ENCODE measurements at regions not wholly inside any gene's neighbourhood (a gene's known extent, or its start where the extent isn't known, plus 50 kb on each side); places are given as distances from the start of the nearest gene placed in this dataset.

DNA sequence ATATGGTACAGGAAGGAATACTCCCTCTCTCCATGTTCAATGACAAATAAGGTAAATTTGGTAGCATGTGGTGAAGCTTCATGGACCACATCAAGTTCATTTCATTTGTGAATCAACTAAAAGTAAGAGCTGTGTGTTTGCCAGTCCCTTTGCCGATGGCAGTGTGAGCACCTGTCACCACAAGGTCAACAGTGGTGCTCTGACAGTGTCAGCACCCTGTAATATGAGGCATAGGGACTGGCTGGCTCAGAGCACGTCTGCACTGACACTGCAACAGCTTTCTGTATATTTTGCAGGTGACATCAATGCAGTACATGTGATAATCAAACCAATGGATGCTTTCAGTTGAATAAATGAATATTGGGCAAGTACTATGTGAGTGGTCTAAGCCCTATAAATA lies 852.4 kb downstream of the TUSC7 start:
- no peaks in the 10 kb centered on the region for H3K36me3 ChIP-seq (ENCODE audit: insufficient read depth, low read length)
- DNase-seq (ENCODE audit: low read depth) (no peak), FAIRE-seq (no peak)
- H3K27me3 ChIP-seq (ENCODE audit: insufficient read depth, low read length) = no peaks in the 10 kb centered on the region
- H3K4me2 ChIP-seq (ENCODE audit: low read length) = no peak overlapping the region
- Mint-ChIP-seq H3K27ac (ENCODE audit: unreplicated experiment) (no peak overlapping the region), H3K4me3 (ENCODE audit: unreplicated experiment) (no peak overlapping the region), H3K36me3 (ENCODE audit: low read depth, unreplicated experiment) (no peaks in the 10 kb centered on the region), H3K27me3 (ENCODE audit: low read depth, unreplicated experiment) (no peaks in the 10 kb centered on the region), H3K4me1 (ENCODE audit: low read depth, unreplicated experiment) (peaks cover 5% of the 10 kb centered on the region), H3K9me3 (ENCODE audit: unreplicated experiment) (peaks cover 2% of the 10 kb centered on the region)
- H3K4me1 ChIP-seq (ENCODE audit: insufficient read depth, low read length) = no peaks in the 10 kb centered on the region
- H3K9ac ChIP-seq (ENCODE audit: low read length) = no peak overlapping the region
- TF ChIP-seq EZH2 (IDR thresholded peaks at IDR 0.05; ENCODE audit: insufficient read depth, low read length) = no peak
- TF ChIP-seq, protein P1, sequence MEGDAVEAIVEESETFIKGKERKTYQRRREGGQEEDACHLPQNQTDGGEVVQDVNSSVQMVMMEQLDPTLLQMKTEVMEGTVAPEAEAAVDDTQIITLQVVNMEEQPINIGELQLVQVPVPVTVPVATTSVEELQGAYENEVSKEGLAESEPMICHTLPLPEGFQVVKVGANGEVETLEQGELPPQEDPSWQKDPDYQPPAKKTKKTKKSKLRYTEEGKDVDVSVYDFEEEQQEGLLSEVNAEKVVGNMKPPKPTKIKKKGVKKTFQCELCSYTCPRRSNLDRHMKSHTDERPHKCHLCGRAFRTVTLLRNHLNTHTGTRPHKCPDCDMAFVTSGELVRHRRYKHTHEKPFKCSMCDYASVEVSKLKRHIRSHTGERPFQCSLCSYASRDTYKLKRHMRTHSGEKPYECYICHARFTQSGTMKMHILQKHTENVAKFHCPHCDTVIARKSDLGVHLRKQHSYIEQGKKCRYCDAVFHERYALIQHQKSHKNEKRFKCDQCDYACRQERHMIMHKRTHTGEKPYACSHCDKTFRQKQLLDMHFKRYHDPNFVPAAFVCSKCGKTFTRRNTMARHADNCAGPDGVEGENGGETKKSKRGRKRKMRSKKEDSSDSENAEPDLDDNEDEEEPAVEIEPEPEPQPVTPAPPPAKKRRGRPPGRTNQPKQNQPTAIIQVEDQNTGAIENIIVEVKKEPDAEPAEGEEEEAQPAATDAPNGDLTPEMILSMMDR (IDR thresholded peaks at IDR 0.05; ENCODE audit: insufficient read depth, low read depth, low read length) = no peak
- no peak overlapping the region for H3K27ac ChIP-seq (ENCODE audit: low read depth, low read length)
- no peaks in the 10 kb centered on the region for H3K9me3 ChIP-seq (ENCODE audit: insufficient read depth, low read depth, low read length)
- no peak overlapping the region for H2AFZ ChIP-seq (ENCODE audit: low read depth, low read length)
- no peaks in the 10 kb centered on the region for H3K79me2 ChIP-seq (ENCODE audit: insufficient read depth, low read length)
- no peaks in the 10 kb centered on the region for H4K20me1 ChIP-seq (ENCODE audit: insufficient read depth, low read length)
- H3K4me3 ChIP-seq (ENCODE audit: insufficient read depth, low read depth, low read length) = no peak overlapping the region

DNA sequence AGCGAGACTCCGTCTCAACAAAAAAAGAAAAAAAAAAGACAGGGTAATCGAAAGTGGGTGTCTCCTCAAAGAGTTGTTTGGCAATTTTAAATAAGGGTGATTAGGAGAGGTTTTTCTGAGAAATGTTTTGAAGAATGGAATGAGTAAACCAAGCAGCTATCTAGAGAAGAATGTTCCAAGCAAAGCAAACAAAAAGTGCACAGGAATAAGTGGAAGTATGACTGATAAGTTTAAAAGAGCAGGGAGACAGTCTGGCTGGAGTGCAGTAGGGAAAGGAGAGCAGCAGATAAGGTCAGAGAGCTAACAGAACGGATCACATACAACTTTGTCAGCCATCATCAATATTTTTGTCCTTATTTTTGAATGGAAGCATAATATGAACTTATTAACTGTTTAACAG lies 853.5 kb downstream of the TUSC7 start:
- H3K27me3 Mint-ChIP-seq (ENCODE audit: low read depth, unreplicated experiment) = no peaks in the 10 kb centered on the region
- no peak for TF ChIP-seq EZH2 (IDR thresholded peaks at IDR 0.05; ENCODE audit: insufficient read depth, low read length)
- TF ChIP-seq, protein P1 (IDR thresholded peaks at IDR 0.05; ENCODE audit: insufficient read depth, low read depth, low read length) = no peak
- H3K36me3 ChIP-seq (ENCODE audit: insufficient read depth, low read length) = no peaks in the 10 kb centered on the region
- no peak overlapping the region for H3K4me3 ChIP-seq (ENCODE audit: insufficient read depth, low read depth, low read length)
- no peaks in the 10 kb centered on the region for H3K4me1 ChIP-seq (ENCODE audit: insufficient read depth, low read length)
- H3K9ac ChIP-seq (ENCODE audit: low read length) = no peak overlapping the region
- peak; percentile 39 for DNase-seq (ENCODE audit: low read depth)
- no peak for FAIRE-seq
- H3K36me3 Mint-ChIP-seq (ENCODE audit: low read depth, unreplicated experiment) = no peaks in the 10 kb centered on the region
- no peaks in the 10 kb centered on the region for H3K27me3 ChIP-seq (ENCODE audit: insufficient read depth, low read length)
- no peak overlapping the region for H3K4me3 Mint-ChIP-seq (ENCODE audit: unreplicated experiment)
- H4K20me1 ChIP-seq (ENCODE audit: insufficient read depth, low read length) = no peaks in the 10 kb centered on the region
- peaks cover 2% of the 10 kb centered on the region for H3K9me3 Mint-ChIP-seq (ENCODE audit: unreplicated experiment)
- H2AFZ ChIP-seq (ENCODE audit: low read depth, low read length) = no peak overlapping the region
- H3K4me2 ChIP-seq (ENCODE audit: low read length) = no peak overlapping the region
- H3K27ac Mint-ChIP-seq (ENCODE audit: unreplicated experiment) = no peak overlapping the region
- H3K27ac ChIP-seq (ENCODE audit: low read depth, low read length) = no peak overlapping the region
- no peaks in the 10 kb centered on the region for H3K9me3 ChIP-seq (ENCODE audit: insufficient read depth, low read depth, low read length)
- H3K79me2 ChIP-seq (ENCODE audit: insufficient read depth, low read length) = no peaks in the 10 kb centered on the region
- peaks cover 3% of the 10 kb centered on the region for H3K4me1 Mint-ChIP-seq (ENCODE audit: low read depth, unreplicated experiment)

DNA sequence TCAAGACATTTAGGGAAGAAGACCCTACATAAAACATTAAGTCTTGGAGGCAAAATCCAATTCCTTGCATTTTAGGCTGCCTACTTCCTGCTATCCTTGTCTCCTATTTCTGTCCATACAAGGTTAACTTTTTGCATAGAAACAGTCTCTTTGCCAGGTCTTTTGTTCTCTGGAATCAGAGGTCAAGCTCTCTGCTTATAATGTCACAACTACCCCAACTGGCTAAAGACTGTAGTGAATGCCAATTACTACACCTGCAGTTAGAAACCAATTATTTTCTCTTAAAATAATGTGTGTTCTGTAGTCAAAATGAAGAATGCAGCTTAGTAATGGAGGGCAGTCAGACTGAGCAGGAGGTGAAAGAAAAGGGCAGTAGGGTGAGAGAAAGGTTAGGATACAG lies 856.2 kb downstream of the TUSC7 start:
- no peak for FAIRE-seq
- Histone ChIP-seq H3K36me3 (ENCODE audit: insufficient read depth, low read length) (no peaks in the 10 kb centered on the region), H2AFZ (ENCODE audit: low read depth, low read length) (no peak overlapping the region), H3K27me3 (ENCODE audit: insufficient read depth, low read length) (no peaks in the 10 kb centered on the region), H3K9me3 (ENCODE audit: insufficient read depth, low read depth, low read length) (no peaks in the 10 kb centered on the region), H3K4me2 (ENCODE audit: low read length) (no peak overlapping the region), H3K4me3 (ENCODE audit: insufficient read depth, low read depth, low read length) (no peak overlapping the region), H3K79me2 (ENCODE audit: insufficient read depth, low read length) (no peaks in the 10 kb centered on the region), H3K27ac (ENCODE audit: low read depth, low read length) (no peak overlapping the region), H3K9ac (ENCODE audit: low read length) (no peak overlapping the region), H4K20me1 (ENCODE audit: insufficient read depth, low read length) (no peaks in the 10 kb centered on the region), H3K4me1 (ENCODE audit: insufficient read depth, low read length) (no peaks in the 10 kb centered on the region)
- no peak overlapping the region for H3K4me3 Mint-ChIP-seq (ENCODE audit: unreplicated experiment)
- TF ChIP-seq EZH2 (IDR thresholded peaks at IDR 0.05; ENCODE audit: insufficient read depth, low read length) = no peak
- TF ChIP-seq, protein P1 (IDR thresholded peaks at IDR 0.05; ENCODE audit: insufficient read depth, low read depth, low read length) = no peak
- H3K36me3 Mint-ChIP-seq (ENCODE audit: low read depth, unreplicated experiment) = no peaks in the 10 kb centered on the region
- no peak for DNase-seq (ENCODE audit: low read depth)
- peaks cover 2% of the 10 kb centered on the region for H3K9me3 Mint-ChIP-seq (ENCODE audit: unreplicated experiment)
- H3K4me1 Mint-ChIP-seq (ENCODE audit: low read depth, unreplicated experiment) = peaks cover 10% of the 10 kb centered on the region
- H3K27me3 Mint-ChIP-seq (ENCODE audit: low read depth, unreplicated experiment) = no peaks in the 10 kb centered on the region
- H3K27ac Mint-ChIP-seq (ENCODE audit: unreplicated experiment) = no peak overlapping the region

Measured in astrocyte (in vitro differentiated cells and primary cell).